SK-N-SH treated with all-trans-retinoic acid at 6 μM for 48 hours (cell line): ENCODE measurements at regions not wholly inside any gene's neighbourhood (a gene's known extent, or its start where the extent isn't known, plus 50 kb on each side); places are given as distances from the start of the nearest gene placed in this dataset.

Experiments used
- ATAC-seq: fragments of 200-7000 bp; cut with Tn5 transposase; 3 replicates; pipeline ENCODE4 v1.9.1; 2020; ENCODE audit warnings: mild to moderate bottlenecking, moderate library complexity
- ARNTL ChIP-seq: fragments of 450-650 bp; formaldehyde crosslinking; IDR thresholded peaks from 2 replicates; pipeline ENCODE4 v1.5.0; 2020; ENCODE audit warnings: low read depth, mild to moderate bottlenecking, moderate library complexity, borderline replicate concordance
- BACH2 ChIP-seq: fragments of 250-450 bp; sonication (Bioruptor Pico); IDR thresholded peaks from 2 replicates; pipeline ENCODE4 v1.9.0; 2021; ENCODE audit warnings: mild to moderate bottlenecking, borderline replicate concordance
- CREB5 ChIP-seq: fragments of 250-450 bp; sonication (Bioruptor Pico); IDR thresholded peaks from 2 replicates; pipeline ENCODE4 v1.5.1; 2020; ENCODE audit warnings: low read depth, mild to moderate bottlenecking, moderate library complexity
- CSDC2 ChIP-seq: fragments of 250-450 bp; sonication (Bioruptor Pico); IDR thresholded peaks from 2 replicates; pipeline ENCODE4 v1.5.0; 2020; ENCODE audit warnings: mild to moderate bottlenecking, moderate library complexity
- ESRRG ChIP-seq: fragments of 250-450 bp; sonication (Bioruptor Pico); IDR thresholded peaks from 2 replicates; pipeline ENCODE4 v1.6.1; 2021; ENCODE audit warnings: mild to moderate bottlenecking
- GLIS3 ChIP-seq: fragments of 250-450 bp; sonication (Bioruptor Pico); IDR thresholded peaks from 2 replicates; pipeline ENCODE4 v1.5.0; 2020; ENCODE audit warnings: mild to moderate bottlenecking, moderate library complexity
- OSR1 ChIP-seq: fragments of 250-450 bp; sonication (Bioruptor Pico); IDR thresholded peaks from 2 replicates; pipeline ENCODE4 v1.8.0; 2022; ENCODE audit warnings: moderate library complexity, mild to moderate bottlenecking, inconsistent platforms
- PATZ1 ChIP-seq: fragments of 250-450 bp; sonication (Bioruptor Pico); IDR thresholded peaks from 2 replicates; pipeline ENCODE4 v1.8.0; 2020; ENCODE audit warnings: mild to moderate bottlenecking, moderate library complexity, borderline replicate concordance
- PPARA ChIP-seq: fragments of 250-450 bp; sonication (Bioruptor Pico); IDR thresholded peaks from 2 replicates; pipeline ENCODE4 v1.5.0; 2020; ENCODE audit warnings: mild to moderate bottlenecking, borderline replicate concordance
- RARB ChIP-seq: fragments of 250-450 bp; sonication (Bioruptor Pico); IDR thresholded peaks from 2 replicates; pipeline ENCODE4 v1.8.0; 2021; ENCODE audit warnings: mild to moderate bottlenecking, moderate library complexity
- TCF4 ChIP-seq: fragments of 250-450 bp; sonication (Bioruptor Pico); IDR thresholded peaks from 2 replicates; pipeline ENCODE4 v1.8.0; 2021; ENCODE audit warnings: mild to moderate bottlenecking, moderate library complexity, borderline replicate concordance
- TSHZ2 ChIP-seq: fragments of 250-450 bp; sonication (Bioruptor Pico); IDR thresholded peaks from 2 replicates; pipeline ENCODE4 v1.5.0; 2020; ENCODE audit warnings: mild to moderate bottlenecking, moderate library complexity
- ZC3H10 ChIP-seq: fragments of 250-450 bp; sonication (Bioruptor Pico); IDR thresholded peaks from 2 replicates; pipeline ENCODE4 v1.5.1; 2021; ENCODE audit warnings: mild to moderate bottlenecking, moderate library complexity
- ZFP3 ChIP-seq: fragments of 250-450 bp; sonication (Bioruptor Pico); IDR thresholded peaks from 2 replicates; pipeline ENCODE4 v1.5.0; 2020; ENCODE audit warnings: mild to moderate bottlenecking, moderate library complexity
- ZFP30 ChIP-seq: fragments of 450-650 bp; formaldehyde crosslinking; IDR thresholded peaks from 2 replicates; pipeline ENCODE4 v1.5.0; 2022; ENCODE audit warnings: mild to moderate bottlenecking, moderate library complexity
- ZNF70 ChIP-seq: fragments of 450-650 bp; formaldehyde crosslinking; IDR thresholded peaks from 2 replicates; pipeline ENCODE4 v1.5.0; 2020; ENCODE audit warnings: mild to moderate bottlenecking, moderate library complexity
- ZNF8 ChIP-seq: fragments of 450-650 bp; formaldehyde crosslinking; IDR thresholded peaks from 2 replicates; pipeline ENCODE4 v1.5.0; 2020; ENCODE audit warnings: mild to moderate bottlenecking, moderate library complexity
- TF ChIP-seq, protein P1 (sequence below): fragments of 250-450 bp; sonication (Bioruptor Pico); IDR thresholded peaks from 2 replicates; pipeline ENCODE4 v1.5.1; 2021; ENCODE audit warnings: mild to moderate bottlenecking, moderate library complexity

- TF ChIP-seq TSHZ2 (CRISPR knock-in tag) (no peak), ARNTL (no peak), ZNF70 (CRISPR knock-in tag) (no peak)
Measured at GRCh38 chr1:234932106-234932505, 196.5 kb downstream of the TOMM20 start (continued).

GRCh38 chr1:234931404-234931973 lies 197.1 kb downstream of the TOMM20 start:
- no peak for TF ChIP-seq TCF4 (CRISPR knock-in tag)
- TF ChIP-seq, protein P1, sequence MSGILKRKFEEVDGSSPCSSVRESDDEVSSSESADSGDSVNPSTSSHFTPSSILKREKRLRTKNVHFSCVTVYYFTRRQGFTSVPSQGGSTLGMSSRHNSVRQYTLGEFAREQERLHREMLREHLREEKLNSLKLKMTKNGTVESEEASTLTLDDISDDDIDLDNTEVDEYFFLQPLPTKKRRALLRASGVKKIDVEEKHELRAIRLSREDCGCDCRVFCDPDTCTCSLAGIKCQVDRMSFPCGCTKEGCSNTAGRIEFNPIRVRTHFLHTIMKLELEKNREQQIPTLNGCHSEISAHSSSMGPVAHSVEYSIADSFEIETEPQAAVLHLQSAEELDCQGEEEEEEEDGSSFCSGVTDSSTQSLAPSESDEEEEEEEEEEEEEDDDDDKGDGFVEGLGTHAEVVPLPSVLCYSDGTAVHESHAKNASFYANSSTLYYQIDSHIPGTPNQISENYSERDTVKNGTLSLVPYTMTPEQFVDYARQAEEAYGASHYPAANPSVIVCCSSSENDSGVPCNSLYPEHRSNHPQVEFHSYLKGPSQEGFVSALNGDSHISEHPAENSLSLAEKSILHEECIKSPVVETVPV (CRISPR knock-in tag) = no peak
- no peak for TF ChIP-seq ZFP3 (CRISPR knock-in tag)
- TF ChIP-seq OSR1 = no peak
- no peak for TF ChIP-seq RARB (CRISPR knock-in tag)
- no peak for TF ChIP-seq PPARA (CRISPR knock-in tag)
- no peak for ATAC-seq

DNA sequence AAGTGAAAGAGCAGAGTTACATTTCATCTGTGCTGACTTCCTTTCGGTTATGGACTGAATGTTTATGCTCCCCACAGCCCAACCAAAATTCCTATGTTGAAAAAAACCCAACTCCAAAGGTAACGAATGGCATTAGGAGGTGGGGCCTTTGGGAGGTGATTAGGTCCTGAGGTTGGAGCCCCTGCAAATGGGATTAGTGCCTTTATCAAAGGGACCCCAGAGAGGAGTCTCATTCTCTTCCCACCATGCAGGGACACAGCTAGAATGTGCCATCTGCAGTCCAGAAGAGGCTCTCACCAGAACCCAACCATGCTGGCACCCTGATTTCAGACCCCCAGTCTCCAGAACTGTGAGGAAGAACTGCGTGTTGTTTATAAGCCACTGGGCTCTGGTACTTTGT lies 199.3 kb downstream of the TOMM20 start:
- no peak for ATAC-seq
- no peak for TF ChIP-seq OSR1
- no peak for TF ChIP-seq ESRRG (CRISPR knock-in tag)
- TF ChIP-seq ARNTL = no peak
- TF ChIP-seq ZC3H10 (CRISPR knock-in tag) = no peak
- no peak for TF ChIP-seq ZFP30 (CRISPR knock-in tag)
- TF ChIP-seq BACH2 (CRISPR knock-in tag) = no peak
- no peak for TF ChIP-seq ZNF8
- no peak for TF ChIP-seq TSHZ2 (CRISPR knock-in tag)
- TF ChIP-seq, protein P1 (CRISPR knock-in tag) = no peak
- no peak for TF ChIP-seq PATZ1 (CRISPR knock-in tag)
- TF ChIP-seq PPARA (CRISPR knock-in tag) = no peak
- TF ChIP-seq GLIS3 (CRISPR knock-in tag) = no peak
- TF ChIP-seq RARB (CRISPR knock-in tag) = no peak
- no peak for TF ChIP-seq CREB5 (CRISPR knock-in tag)
- TF ChIP-seq CSDC2 = no peak
